CMK (cell line): ENCODE measurements at regions not wholly inside any gene's neighbourhood (a gene's known extent, or its start where the extent isn't known, plus 50 kb on each side); places are given as distances from the start of the nearest gene placed in this dataset.
"Not testable (repeated sequence)": the region's sequence is repeated elsewhere in the genome, so short reads cannot be mapped to it uniquely, and the experiment has no call there.

Experiments
- DNase-seq: peaks from one replicate; pipeline ENCODE4 v3.0.0-alpha.2; 2010; ENCODE audit warnings: low read depth

DNA sequence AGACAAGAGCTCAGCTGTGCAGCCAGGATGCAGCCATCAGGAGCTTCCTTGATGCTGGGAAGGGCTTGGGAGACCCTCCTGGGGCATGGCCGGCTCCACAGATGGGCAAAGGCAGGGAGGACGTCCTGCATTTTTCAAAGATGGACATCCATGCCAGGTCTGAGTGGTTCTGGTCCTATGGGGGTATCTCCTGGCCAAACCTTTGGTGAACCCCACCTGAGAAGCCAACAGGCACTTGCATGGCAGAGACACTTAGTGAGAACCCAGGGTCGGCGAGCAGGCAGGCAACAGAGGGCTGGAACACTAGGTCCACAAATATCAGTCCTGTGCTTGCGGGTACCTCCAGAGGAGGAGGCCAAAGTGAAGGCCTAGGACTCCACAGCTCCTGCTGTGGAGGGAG is 70.0 kb downstream of the KCTD15 start:
- DNase-seq, result no peak

GRCh38 chr19:33868076-33868735 is 71.5 kb downstream of the KCTD15 start:
- DNase-seq, result no peak

GRCh38 chr19:33868788-33869412 is 72.2 kb downstream of the KCTD15 start:
- DNase-seq, result no peak

GRCh38 chr19:33870298-33870932 is 73.7 kb downstream of the KCTD15 start:
- DNase-seq, result not testable (repeated sequence)

DNA sequence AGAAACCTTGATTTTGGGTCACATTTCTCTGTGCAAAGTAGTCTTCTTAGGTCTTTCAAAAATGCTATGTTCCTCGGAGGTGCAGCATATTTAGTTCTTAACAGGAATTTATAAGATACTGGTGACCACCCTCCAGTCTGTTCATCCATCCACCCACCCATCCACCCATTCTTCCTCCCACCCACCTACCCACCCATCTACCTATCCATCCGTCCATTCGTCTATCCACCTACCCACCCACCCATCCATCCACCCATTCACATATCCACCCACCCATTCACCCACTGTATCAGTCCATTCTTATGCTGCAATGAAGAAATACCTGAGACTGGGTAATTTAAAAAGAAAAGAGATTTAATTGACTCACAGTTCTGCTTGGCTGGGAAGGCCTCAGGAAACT is 74.9 kb downstream of the KCTD15 start:
- DNase-seq, result no peak

GRCh38 chr19:33872445-33873320 is 76.0 kb downstream of the KCTD15 start:
- no peak for DNase-seq

- DNase-seq, result no peak
Measured at GRCh38 chr19:33875071-33875470, 78.4 kb downstream of the KCTD15 start.

GRCh38 chr19:33876192-33876591 is 79.5 kb downstream of the KCTD15 start:
- DNase-seq, result no peak

GRCh38 chr19:33878030-33878544 is 81.4 kb downstream of the KCTD15 start:
- no peak for DNase-seq

GRCh38 chr19:33878910-33879810 is 82.5 kb downstream of the KCTD15 start:
- DNase-seq, result no peak

GRCh38 chr19:33879818-33880575 is 83.3 kb downstream of the KCTD15 start:
- no peak for DNase-seq

DNA sequence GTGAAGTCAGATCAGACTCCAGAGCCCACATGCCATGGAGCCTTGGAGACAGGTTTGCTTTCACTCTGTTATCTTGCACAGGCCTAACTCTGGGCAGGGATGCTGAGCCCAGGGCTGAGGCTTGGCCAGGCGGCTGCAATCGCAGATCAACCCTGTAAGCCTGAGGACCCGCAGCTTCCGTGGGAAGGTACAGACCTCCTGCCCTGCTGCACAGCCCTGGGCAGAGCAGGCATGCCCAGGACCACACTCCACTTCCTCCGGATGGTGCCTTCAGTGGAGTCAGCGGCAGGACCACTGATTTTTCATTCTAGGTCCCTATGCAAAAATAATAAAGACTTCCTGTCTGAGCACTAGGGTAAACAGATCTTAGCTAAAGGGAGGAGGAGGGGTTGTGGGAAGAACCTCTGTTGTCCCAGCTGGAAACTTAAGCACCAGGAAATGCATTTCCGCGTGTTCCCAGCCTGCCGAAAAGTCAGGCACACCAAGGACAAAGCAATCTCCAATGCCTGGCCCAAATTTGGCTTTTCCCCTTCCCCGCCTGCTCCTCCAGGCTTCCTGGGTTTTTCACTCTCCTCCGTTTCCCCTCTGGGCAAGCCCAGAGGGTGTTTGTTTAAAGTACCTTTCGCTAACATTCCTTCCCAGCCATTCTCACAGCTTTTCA is 87.3 kb downstream of the KCTD15 start:
- DNase-seq, result no peak

DNA sequence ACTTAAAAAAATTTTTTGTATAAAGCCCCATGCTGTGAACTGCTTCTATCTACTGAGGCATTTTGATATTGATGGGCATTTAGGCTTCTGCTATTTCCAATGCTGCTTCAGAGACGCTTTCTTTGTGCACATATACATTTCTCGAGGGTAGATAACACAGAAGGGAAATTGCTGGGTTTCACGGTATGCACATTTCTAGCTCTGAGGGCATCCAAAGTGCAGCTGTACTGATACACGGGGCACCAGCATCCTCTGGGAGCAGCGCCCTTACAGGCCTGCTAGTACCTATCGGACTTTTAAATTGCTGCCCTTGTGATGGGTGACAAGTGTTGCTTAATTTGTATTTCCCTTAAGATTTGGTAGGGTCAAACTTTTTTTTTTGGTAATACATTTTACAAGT is 88.6 kb downstream of the KCTD15 start:
- no peak for DNase-seq

GRCh38 chr19:33887891-33888290 is 91.2 kb downstream of the KCTD15 start:
- no peak for DNase-seq

DNA sequence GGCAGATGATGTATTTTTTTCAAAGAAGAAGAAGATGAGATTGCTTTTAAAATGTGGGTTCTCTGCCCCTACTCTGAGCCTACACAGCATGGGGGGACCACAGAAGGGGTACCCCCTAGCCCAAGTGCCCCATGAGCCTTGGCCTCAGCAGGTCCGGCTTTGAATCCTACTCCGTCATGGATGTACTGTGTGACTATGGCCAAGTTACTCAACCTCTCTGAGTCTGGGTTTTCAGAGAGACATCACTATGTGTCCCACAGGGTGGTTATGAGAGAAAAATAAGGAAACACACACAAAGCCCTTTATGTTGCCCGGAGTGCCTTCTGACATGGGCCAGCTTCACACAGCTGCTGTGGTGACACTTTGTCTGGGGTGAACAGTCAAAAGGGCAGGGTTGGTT is 92.0 kb downstream of the KCTD15 start:
- DNase-seq, result no peak

GRCh38 chr19:33890569-33890968 is 93.9 kb downstream of the KCTD15 start:
- DNase-seq, result no peak

GRCh38 chr19:33891773-33892172 is 95.1 kb downstream of the KCTD15 start:
- no peak for DNase-seq

GRCh38 chr19:33894787-33895186 is 98.1 kb downstream of the KCTD15 start:
- DNase-seq, result no peak

- no peak for DNase-seq
Measured at GRCh38 chr19:33895366-33895765, 98.7 kb downstream of the KCTD15 start.
